ENCODE measurements at regions not wholly inside any gene's neighbourhood (a gene's known extent, or its start where the extent isn't known, plus 50 kb on each side); places are given as distances from the start of the nearest gene placed in this dataset.
"Not testable (repeated sequence)": the region's sequence is repeated elsewhere in the genome, so short reads cannot be mapped to it uniquely, and the experiment has no call there.

GRCh38 chr18:3349046-3349841, 87.3 kb downstream of the MYL12B start:
- dilution Hi-C loops (cut with HindIII; ENCODE audit: low sequenced_read_pairs, unreplicated experiment); H3K23ac ChIP-seq (ENCODE audit: low read depth, low read length); intact Hi-C loops (cut with micrococcal nuclease); H3K9me3 ChIP-seq (ENCODE audit: control insufficient read depth, insufficient read depth, low read length); H2AK5ac ChIP-seq (ENCODE audit: low read depth, low read length); H4K8ac ChIP-seq (ENCODE audit: low read depth in 2 of 2, low read length in 2 of 2); H3K9ac ChIP-seq (ENCODE audit: low read depth, low read length); H3K4me1 ChIP-seq (ENCODE audit: control insufficient read depth, insufficient read depth, low read length); H3K4me2 ChIP-seq (ENCODE audit: low read depth, low read length); H3K18ac ChIP-seq (ENCODE audit: low read depth, low read length); H3K56ac ChIP-seq (ENCODE audit: extremely low read depth, insufficient read depth, low read length); H2BK20ac ChIP-seq (ENCODE audit: low read depth, low read length); H3K4me3 ChIP-seq (ENCODE audit: insufficient read depth, low read depth, low read length); DNase-seq; H3K79me1 ChIP-seq (ENCODE audit: low read depth in 1 of 2, low read length in 2 of 2); H3K36me3 ChIP-seq (ENCODE audit: control insufficient read depth, insufficient read depth, low read length); H3K27me3 ChIP-seq (ENCODE audit: control insufficient read depth, insufficient read depth, low read length); H4K20me1 ChIP-seq (ENCODE audit: insufficient read depth, low read length); BruUV-seq (replicated peaks); in situ Hi-C loops (cut with MboI; ENCODE audit: low sequenced_read_pairs); H3K14ac ChIP-seq (replicated peaks; ENCODE audit: low read depth, low read length); H2BK5ac ChIP-seq (ENCODE audit: low read depth, low read length, poor library complexity, severe bottlenecking); H2BK120ac ChIP-seq (ENCODE audit: low read depth, low read length); H2BK15ac ChIP-seq (ENCODE audit: low read depth, low read length); H2AFZ ChIP-seq (replicated peaks; ENCODE audit: low read length, poor library complexity); H2AK9ac ChIP-seq (replicated peaks; ENCODE audit: low read depth, low read length, poor library complexity); ATAC-seq (ENCODE audit: low read depth); H3K27ac ChIP-seq (ENCODE audit: insufficient read depth, low read length); POLR2A ChIA-PET (ENCODE audit: unreplicated experiment); H3K9me1 ChIP-seq (ENCODE audit: insufficient read depth, low read length); H3K4ac ChIP-seq (ENCODE audit: low read depth, low read length); H4K5ac ChIP-seq (ENCODE audit: low read depth, low read length); H4K91ac ChIP-seq (ENCODE audit: insufficient read depth, low read depth, low read length): not testable (repeated sequence)
- CTCF ChIA-PET, result interaction anchor here (0.6 to 1.6 kb wide), 3 partner anchors 21 to 245 kb away, joined by 3 to 10 read pairs (median 4); no protein-coding TSS in a partner anchor
- WGBS, 2 experiments (ENCODE audit: extremely low coverage in 2 of 2, insufficient read length in 1 of 2), result 96% methylated on average over 5 of the region's 25 CpGs; no CpG with 5 or more reads in 1 of the 2 experiments

Data from IMR-90 (cell line).